ENCODE measurements at regions not wholly inside any gene's neighbourhood (a gene's known extent, or its start where the extent isn't known, plus 50 kb on each side); places are given as distances from the start of the nearest gene placed in this dataset.

- no peak for DNase-seq
These were observed 507.6 kb downstream of the INSC start for GRCh38 chr11:15622231-15622890.

DNA sequence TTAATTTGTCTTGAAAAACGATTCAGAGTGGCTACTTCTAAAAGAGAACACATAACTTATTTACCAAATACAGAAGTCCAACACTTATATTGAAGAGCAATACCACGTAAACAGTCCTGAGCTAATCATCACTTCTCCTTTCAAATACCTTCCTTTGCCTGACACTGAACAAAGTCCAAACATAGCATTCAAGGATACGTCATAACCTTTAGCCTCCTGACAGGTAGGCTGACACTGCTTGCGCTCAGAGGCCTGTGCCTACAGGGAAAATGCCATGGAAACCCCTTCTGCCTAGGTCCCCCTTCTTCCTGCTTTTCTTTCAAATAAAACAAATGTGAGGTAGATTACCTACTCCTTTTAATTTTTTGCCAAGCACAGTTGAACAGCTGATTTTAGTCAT is 510.0 kb downstream of the INSC start:
- no peak for DNase-seq

GRCh38 chr11:15625691-15626090 is 511.0 kb downstream of the INSC start:
- no peak for DNase-seq

DNA sequence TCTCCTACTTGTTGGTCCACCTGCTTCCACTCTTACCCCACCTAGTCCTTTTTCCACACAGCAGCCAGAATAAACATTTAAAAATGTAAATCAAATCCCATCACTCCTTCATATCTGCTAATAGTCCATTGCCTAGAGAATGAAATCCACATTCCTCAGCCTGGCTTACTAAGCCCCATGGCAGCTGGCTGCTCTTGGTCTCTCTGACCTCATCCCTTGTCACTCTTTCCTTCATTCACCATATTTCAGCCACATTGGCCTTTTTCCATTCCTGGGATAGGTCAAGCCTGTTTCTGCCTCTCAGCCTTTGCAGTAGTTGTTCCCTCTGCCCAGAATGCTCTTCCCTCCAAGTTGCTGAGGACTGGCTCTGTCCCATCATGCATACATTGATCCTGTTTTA is 512.8 kb downstream of the INSC start:
- DNase-seq, result peak; percentile 54

DNA sequence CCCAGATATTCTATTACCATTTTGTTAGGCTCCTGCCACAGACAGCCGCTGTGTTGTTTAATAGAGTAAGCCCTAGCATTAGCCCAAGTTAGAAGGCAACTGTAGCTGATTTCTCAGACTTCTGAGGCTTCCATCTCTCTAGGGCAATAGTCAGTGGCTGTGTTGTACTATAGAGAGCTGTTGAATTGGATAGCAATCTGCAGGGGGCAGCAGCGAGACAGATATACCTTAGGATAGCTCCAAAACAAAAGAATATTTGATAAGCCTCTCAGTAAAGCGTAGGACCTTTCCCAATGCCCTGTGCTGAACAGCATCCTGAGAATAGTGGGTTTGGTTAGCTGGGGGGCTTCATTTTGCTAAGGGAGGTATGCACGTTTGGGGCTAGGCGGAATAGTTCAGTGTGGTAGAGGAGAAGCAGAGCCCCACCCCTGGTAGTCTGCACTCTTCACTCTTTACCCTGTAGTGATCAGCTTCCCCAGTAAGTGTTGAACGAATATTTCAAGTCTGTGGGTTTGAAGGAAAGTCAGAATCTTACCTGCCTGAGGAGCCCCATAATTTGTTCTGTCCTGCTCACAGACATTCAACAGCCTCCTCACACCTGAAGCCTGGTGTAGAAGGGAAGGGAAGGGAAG is 515.1 kb downstream of the INSC start:
- DNase-seq, result no peak

DNA sequence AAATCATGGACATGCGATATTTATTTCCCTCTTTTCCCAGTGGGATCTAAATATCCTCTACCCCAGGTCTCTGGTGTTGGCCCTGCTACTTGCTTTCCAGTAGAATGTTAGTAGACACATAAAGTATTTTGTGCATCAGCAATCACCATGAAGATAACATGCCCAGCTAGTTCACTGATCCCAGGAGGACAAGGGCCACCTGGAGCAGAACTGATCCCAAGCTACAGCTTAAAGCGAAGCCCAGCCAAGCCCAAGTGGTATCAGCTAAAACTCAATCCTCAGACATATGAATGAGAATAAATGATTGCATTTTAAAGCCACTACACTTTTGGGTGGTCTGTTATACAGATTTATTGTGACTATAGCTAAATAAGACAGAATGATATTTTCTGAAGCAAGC is 516.2 kb downstream of the INSC start:
- DNase-seq, result no peak

GRCh38 chr11:15635521-15635920 is 520.8 kb downstream of the INSC start:
- DNase-seq, result no peak

GRCh38 chr11:15636521-15637089 is 521.9 kb downstream of the INSC start:
- no peak for DNase-seq

GRCh38 chr11:15638386-15638787 is 523.7 kb downstream of the INSC start:
- no peak for DNase-seq

DNA sequence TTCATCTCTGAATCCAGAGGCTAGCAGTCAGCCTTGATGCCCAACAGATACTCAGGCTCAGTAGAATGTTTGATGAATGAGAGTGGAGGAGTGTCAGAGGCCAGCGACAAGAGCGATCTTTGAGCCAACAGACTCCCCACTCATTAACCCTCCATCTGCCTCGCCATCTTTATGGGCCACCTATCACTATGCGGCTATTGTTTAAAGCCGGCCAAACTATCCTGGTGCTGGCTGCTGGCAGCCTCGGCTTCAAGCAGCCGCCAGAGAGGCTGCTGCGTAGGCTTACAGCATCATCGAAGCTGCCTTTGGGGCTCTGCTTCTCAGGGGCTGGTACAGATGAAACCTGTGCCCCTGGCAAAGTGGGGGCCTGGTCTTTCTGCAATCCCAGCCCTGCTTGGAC is 525.6 kb downstream of the INSC start:
- DNase-seq, result no peak

DNA sequence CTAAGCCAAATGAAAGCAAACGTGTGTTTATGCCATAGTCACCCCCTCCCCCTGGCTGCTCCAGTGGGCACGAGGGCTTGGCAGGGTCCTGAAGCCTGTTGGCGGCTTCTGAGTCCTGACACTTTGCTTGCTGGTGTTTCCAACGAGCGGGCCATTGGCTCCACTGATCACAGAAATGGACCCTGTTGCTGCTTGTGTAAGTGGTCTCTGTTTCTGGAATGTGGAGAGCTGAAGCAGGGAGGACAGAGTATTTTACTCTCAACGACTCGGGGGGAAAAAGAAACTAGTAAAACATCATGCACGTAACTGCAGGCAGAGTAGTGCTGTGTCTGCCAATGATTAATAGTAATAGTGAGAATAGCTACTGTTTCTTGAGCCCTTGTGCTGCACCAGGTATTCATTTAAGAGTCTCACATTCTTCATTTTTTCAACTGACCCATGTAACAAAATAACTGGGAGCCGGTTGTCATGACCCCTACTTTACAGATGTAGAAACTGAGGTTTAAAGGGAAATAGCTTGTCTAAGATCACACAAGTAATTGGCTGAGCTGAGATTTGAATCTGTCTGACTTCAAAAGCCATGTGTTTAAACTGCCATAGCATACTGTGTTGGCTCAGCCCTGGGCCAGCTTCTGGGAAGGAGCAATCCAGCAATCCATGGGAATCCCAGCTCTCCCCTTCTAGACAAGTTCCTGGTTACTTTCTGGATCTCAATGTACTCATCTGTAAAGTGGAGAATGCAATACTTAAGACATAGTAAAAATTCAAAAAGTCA is 526.7 kb downstream of the INSC start:
- no peak for DNase-seq

GRCh38 chr11:15645201-15645600 is 530.5 kb downstream of the INSC start:
- no peak for DNase-seq

DNA sequence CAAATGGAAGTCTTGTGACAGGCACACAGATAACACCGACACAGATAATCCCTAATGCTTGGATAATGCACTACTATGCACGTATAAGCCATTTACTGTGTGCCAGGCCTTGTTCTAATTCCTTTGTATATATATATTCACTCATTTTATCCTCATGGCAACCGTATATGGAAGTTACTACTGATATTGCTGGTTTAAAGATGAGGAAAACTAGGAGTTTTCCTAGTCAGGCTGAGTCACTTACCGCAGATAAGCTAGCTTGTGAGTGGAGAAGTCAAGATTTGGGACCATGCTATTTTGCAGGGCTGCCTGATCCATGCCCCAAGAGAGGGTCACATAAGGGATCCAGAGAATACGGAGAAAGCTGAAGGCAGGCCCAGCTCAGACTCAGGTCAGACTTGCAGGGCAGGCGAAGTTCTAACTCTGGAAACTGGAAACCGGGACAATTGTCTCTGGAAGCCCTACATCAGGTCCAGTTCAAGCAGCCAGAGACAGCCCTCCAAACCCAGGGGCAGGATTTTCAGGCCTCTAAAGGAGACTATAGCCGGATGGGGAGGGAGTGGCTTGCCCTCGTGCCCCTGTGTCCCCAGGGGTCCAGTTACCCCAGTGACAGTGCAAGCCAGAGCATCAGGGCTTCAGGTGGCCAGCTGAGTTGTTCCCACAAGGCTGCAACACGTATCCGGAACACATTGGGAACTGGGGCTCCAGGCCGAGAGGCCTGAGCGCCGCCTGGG is 534.8 kb downstream of the INSC start:
- DNase-seq, result no peak

GRCh38 chr11:15650105-15650938 is 535.6 kb downstream of the INSC start:
- DNase-seq, result peak; percentile 92

DNA sequence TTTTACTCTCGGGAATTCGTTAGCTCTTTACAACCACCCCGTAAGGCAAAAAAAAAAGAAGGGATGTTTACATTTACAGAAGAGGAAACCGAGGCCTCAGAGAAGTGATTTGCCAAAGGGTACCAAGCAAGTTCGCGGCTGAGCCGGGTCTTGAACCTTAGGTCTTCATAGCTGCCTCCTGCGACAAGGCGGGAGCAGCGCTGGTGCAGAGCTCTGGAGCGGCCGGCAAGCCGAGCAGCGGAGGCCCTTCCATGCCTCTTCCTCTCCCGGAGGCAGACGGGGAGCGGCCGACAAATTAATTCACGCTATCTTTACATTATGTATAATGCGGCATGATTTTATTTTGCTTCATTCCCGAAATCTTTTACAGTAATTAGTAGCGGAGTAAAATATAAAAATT is 536.3 kb downstream of the INSC start:
- DNase-seq, result no peak

- no peak for DNase-seq
These were observed 537.1 kb downstream of the INSC start for GRCh38 chr11:15651816-15652215.

- DNase-seq, result no peak
These were observed 538.5 kb downstream of the INSC start for GRCh38 chr11:15653191-15653710.

- no peak for DNase-seq
These were observed 539.7 kb downstream of the INSC start for GRCh38 chr11:15654451-15654850.

DNA sequence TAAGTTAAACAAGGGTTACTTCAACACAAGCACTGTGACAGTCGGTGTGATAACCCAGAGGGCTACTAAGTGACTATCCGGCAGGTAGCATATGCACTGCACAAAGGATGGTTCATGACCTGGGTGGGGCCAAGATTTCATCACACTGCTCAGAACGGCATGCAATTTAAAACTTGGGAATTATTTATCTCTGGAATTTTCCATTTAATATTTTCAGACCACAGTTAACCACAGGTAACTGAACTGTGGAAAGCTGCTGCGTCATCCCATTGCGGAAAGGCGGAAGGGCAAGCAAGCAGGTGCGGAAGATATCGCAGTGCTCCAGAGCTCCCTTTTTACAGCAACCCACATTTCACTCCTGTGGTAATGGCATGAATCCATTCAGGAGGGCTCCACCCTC is 540.8 kb downstream of the INSC start:
- no peak for DNase-seq

DNA sequence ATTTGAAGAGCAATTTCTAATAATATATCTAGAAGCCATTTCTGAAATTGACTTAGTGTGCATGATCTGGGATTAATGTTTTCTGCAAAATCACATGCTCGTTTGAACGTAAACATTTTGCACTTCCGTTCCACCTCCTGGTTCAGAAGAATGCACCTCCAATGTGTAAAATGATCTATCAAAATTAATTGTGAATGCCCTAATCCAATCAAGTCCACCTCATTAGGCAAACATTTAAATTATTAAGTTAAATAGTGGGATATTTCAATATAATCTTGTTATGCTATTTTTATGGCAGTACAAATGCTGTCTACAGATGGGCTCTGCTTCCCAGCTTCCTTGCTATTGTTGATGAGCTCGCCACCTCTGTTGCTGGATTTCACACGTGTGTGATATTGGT is 542.5 kb downstream of the INSC start:
- no peak for DNase-seq

GRCh38 chr11:15660496-15660895 is 545.8 kb downstream of the INSC start:
- no peak for DNase-seq

DNA sequence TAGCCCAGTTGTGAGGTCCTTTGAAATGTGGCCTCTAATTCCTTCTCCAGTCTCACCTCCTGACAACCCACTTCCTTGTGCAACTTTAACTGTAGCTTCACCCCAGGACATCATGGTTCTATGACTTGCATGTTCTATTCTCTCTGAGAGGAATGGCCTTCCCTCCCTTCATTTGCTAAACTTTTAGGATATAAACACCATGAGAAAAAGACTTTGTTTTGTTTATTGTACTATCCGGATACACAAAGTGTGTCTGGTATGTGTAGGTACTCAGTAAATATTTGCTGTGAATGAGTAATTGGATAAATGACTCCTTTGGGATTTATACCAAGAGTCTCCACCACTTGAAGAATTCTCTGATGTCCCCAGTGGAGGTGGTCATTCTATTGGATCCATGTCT is 547.6 kb downstream of the INSC start:
- DNase-seq, result no peak

Measured in fibroblast of skin of back (primary cell).